Colonic mucosa (tissue), 4 donors: ENCODE measurements at regions not wholly inside any gene's neighbourhood (a gene's known extent, or its start where the extent isn't known, plus 50 kb on each side); places are given as distances from the start of the nearest gene placed in this dataset.

Experiments
- DNase-seq: peaks from one replicate; pipeline ENCODE4 v3.0.0-alpha.2; 2020
- H3K27ac ChIP-seq: fragments of 200-600 bp; one replicate; pipeline ENCODE4 v1.8.0; 2021
- H3K27me3 ChIP-seq: fragments of 200-600 bp; one replicate; pipeline ENCODE4 v1.8.0; 2021
- H3K36me3 ChIP-seq: fragments of 200-600 bp; one replicate; pipeline ENCODE4 v1.8.0; 2021
- H3K4me1 ChIP-seq: fragments of 200-600 bp; one replicate; pipeline ENCODE4 v1.8.0; 2021; ENCODE audit warnings: mild to moderate bottlenecking
- H3K4me3 ChIP-seq: fragments of 200-600 bp; one replicate; pipeline ENCODE4 v1.8.0; 2021
- H3K9ac ChIP-seq, 2 donors: one replicate each; pipeline ENCODE4 v1.7.0; 2013; ENCODE audit warnings: control low read depth in 2 of 2, low read depth in 2 of 2, low read length in 2 of 2
- H3K9me3 ChIP-seq: fragments of 200-600 bp; one replicate; pipeline ENCODE4 v1.8.0; 2021
- intact Hi-C: fragments of 100-400 bp; cut with DNase I; formaldehyde crosslinking; loops from one replicate; pipeline ENCODE4 v1.14.1; 2022
- TF ChIP-seq, protein P1 (sequence below): fragments of 200-600 bp; IDR thresholded peaks from one replicate; pipeline ENCODE4 v1.8.0; 2022; ENCODE audit warnings: antibody characterized with exemption, mild to moderate bottlenecking
- donor health status: healthy.
- donor health status: DM: no; HTN: no; CAD: no.
- donor health status: DM: no; HTN: no; CAD: no.

DNA sequence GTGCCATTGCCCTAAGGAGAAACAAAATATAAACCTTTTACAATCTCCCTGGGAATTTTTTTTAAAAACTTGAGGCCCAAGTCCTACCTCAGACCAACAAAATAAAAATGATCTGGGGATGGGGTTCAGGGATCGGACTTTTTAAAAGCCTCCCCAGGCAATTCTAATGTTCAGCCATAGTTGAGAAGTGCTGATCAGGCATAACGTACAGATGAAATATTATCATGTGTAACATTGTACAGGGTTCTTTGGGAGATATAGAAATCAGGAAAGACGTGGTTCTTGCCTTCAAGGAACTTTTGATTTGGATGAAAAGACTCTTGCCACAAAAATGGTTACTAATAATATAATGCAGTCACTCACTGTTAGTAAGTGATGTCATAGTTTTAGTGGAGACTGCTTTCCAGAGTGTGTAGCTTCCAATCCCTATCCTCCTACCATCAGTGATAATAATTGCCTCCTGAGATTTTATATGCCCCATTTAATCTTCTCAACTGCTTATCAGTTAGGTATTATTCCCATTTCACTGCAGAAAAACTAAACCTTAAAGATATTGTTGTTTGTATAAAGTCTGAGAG is 135.6 kb downstream of the BRMS1L start:
- Histone ChIP-seq H3K9ac (no peak overlapping the region), H3K27me3 (no peaks in the 10 kb centered on the region), H3K9me3 (no peaks in the 10 kb centered on the region), H3K27ac (no peak overlapping the region), H3K4me1 (no peaks in the 10 kb centered on the region), H3K4me3 (no peak overlapping the region), H3K36me3 (no peaks in the 10 kb centered on the region)
- intact Hi-C loops = no loop called here
- no peak for DNase-seq
- TF ChIP-seq, protein P1, sequence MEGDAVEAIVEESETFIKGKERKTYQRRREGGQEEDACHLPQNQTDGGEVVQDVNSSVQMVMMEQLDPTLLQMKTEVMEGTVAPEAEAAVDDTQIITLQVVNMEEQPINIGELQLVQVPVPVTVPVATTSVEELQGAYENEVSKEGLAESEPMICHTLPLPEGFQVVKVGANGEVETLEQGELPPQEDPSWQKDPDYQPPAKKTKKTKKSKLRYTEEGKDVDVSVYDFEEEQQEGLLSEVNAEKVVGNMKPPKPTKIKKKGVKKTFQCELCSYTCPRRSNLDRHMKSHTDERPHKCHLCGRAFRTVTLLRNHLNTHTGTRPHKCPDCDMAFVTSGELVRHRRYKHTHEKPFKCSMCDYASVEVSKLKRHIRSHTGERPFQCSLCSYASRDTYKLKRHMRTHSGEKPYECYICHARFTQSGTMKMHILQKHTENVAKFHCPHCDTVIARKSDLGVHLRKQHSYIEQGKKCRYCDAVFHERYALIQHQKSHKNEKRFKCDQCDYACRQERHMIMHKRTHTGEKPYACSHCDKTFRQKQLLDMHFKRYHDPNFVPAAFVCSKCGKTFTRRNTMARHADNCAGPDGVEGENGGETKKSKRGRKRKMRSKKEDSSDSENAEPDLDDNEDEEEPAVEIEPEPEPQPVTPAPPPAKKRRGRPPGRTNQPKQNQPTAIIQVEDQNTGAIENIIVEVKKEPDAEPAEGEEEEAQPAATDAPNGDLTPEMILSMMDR = no peak

DNA sequence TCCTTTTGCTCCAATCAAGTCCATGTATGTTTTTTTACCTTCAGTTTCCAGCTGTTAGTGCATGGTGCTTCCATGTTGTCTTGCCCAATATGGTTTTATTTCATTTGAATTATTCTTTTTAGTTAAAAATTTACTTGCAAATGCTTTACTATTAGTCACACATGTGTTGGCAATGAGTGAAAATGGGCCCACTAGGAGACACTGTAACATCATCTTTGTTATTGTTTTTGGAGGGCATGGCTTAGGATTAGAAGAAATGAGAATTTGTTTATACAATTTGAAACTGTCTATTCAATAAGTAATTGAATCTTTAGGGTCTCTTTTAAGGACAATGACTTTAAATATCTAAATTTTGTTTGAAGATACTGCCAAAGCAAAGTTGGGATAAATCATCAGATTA is 133.7 kb downstream of the BRMS1L start:
- TF ChIP-seq, protein P1 = no peak
- no peak for DNase-seq
- Histone ChIP-seq H3K9me3 (no peaks in the 10 kb centered on the region), H3K36me3 (no peaks in the 10 kb centered on the region), H3K27ac (no peak overlapping the region), H3K4me1 (no peaks in the 10 kb centered on the region), H3K4me3 (no peak overlapping the region), H3K27me3 (no peaks in the 10 kb centered on the region), H3K9ac (no peak overlapping the region)
- intact Hi-C loops = no loop called here

DNA sequence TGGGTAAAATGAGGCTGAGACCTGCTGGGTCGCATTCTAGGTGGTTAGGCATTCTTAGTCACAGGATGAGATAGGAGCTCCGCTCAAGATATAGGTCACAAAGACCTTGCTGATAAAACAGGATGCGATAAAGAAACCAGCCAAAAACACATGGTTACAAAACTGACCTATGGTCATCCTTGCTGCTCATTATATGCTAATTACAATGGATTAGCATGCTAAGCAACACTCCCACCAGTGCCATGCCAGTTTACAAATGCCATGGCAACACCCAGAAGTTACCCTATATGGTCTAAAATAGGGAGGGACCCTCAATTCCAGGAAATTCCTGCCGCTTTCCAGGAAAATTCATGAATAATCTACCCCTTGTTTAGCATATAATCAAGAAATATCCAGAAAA is 132.4 kb downstream of the BRMS1L start:
- no peak overlapping the region for H3K4me3 ChIP-seq
- H3K36me3 ChIP-seq = no peaks in the 10 kb centered on the region
- intact Hi-C loops = no loop called here
- H3K27ac ChIP-seq = no peak overlapping the region
- no peaks in the 10 kb centered on the region for H3K27me3 ChIP-seq
- no peak for DNase-seq
- H3K9me3 ChIP-seq = no peaks in the 10 kb centered on the region
- H3K4me1 ChIP-seq = no peaks in the 10 kb centered on the region
- H3K9ac ChIP-seq = no peak overlapping the region
- TF ChIP-seq, protein P1 = no peak

DNA sequence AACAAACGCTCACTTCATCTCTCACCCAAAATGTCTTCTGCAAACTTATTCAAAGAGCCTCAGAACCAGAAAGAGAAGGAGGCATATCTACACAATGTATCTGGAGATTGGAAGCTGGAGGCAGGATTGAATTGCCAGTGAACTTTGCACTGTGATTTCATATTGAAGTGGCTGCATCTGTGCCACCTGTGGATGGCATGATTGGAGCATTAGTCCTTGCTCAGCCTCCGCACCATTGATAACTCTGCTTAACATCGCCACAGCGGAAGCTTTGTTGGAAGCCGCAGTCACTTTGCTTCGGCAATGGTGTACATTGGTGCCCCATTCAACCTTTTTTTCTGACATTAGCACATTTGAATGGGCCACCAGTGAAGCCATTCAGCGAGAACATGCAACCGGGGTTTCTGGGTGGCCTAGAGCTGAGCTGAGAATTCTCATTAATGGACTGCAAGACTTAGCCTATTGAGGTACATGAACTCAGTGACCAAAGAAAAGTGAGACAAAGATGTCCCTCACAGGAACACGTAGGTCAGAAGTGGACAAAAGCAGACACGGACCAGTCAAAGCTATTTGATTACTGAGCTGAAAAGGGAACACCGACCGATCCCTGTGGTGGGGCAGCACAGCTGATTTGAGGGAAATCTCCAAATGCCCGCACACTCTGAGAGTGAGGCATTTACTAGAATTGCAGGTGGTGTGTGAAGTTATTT is 130.4 kb downstream of the BRMS1L start:
- Histone ChIP-seq H3K9me3 (no peaks in the 10 kb centered on the region), H3K4me1 (no peaks in the 10 kb centered on the region), H3K27ac (no peak overlapping the region), H3K9ac (no peak overlapping the region), H3K27me3 (no peaks in the 10 kb centered on the region), H3K36me3 (no peaks in the 10 kb centered on the region), H3K4me3 (no peak overlapping the region)
- intact Hi-C loops = no loop called here
- no peak for DNase-seq
- TF ChIP-seq, protein P1 = no peak

DNA sequence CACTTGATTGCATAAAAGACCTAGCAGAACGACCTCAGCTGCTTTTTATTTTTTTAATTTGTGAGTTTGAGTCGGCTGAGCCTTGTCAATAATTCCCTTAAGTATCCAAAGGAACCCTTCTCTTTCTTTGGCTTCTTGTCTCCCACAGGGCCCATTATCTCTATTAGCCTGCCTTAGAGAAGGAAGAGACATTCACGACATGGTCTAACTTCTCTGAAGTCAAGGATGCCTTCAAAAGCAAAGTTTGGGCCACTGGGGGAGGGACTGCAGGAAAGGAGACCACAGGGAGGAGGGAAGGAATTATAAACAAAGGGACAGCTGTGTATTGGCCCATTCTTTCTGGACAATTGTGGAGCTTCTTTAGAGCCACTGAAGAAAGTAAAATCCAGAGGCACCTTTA is 126.4 kb downstream of the BRMS1L start:
- no peaks in the 10 kb centered on the region for H3K36me3 ChIP-seq
- TF ChIP-seq, protein P1 = no peak
- no peaks in the 10 kb centered on the region for H3K27me3 ChIP-seq
- intact Hi-C loops = no loop called here
- H3K4me1 ChIP-seq = no peaks in the 10 kb centered on the region
- no peak overlapping the region for H3K4me3 ChIP-seq
- DNase-seq = no peak
- H3K9me3 ChIP-seq = no peaks in the 10 kb centered on the region
- H3K9ac ChIP-seq = no peak overlapping the region
- H3K27ac ChIP-seq = no peak overlapping the region
